ENCODE measurements at regions not wholly inside any gene's neighbourhood (a gene's known extent, or its start where the extent isn't known, plus 50 kb on each side); places are given as distances from the start of the nearest gene placed in this dataset.

- H3K4me3 ChIP-seq: no peak overlapping the region
- H3K4me1 ChIP-seq: no peaks in the 10 kb centered on the region
- no peaks in the 10 kb centered on the region for H3K9me3 ChIP-seq
- 60% methylated on average over 3 of the region's 3 CpGs for WGBS
- H3K27ac ChIP-seq: no peak overlapping the region
- no peak for DNase-seq (ENCODE audit: low spot score in 2 of 2)
- H3K36me3 ChIP-seq: no peaks in the 10 kb centered on the region
- TF ChIP-seq POLR2AphosphoS5 (IDR thresholded peaks at IDR 0.05) (no peak), EP300 (IDR thresholded peaks at IDR 0.05) (no peak), CTCF (IDR thresholded peaks at IDR 0.05) (no peak), POLR2A (IDR thresholded peaks at IDR 0.05) (no peak)
- no peaks in the 10 kb centered on the region for H3K27me3 ChIP-seq
Measured at GRCh38 chr13:62850331-62850730, 1434.7 kb upstream of the PCDH20 start.

- H3K9me3 ChIP-seq: no peaks in the 10 kb centered on the region
- TF ChIP-seq CTCF (IDR thresholded peaks at IDR 0.05) (no peak), POLR2AphosphoS5 (IDR thresholded peaks at IDR 0.05) (no peak), EP300 (IDR thresholded peaks at IDR 0.05) (no peak), POLR2A (IDR thresholded peaks at IDR 0.05) (no peak)
- 79% methylated on average over 1 of the region's 1 CpG for WGBS
- no peak overlapping the region for H3K27ac ChIP-seq
- no peaks in the 10 kb centered on the region for H3K4me1 ChIP-seq
- H3K36me3 ChIP-seq: no peaks in the 10 kb centered on the region
- H3K27me3 ChIP-seq: no peaks in the 10 kb centered on the region
- no peak overlapping the region for H3K4me3 ChIP-seq
- DNase-seq (ENCODE audit: low spot score in 2 of 2): no peak
Measured at GRCh38 chr13:62847520-62847919, 1431.9 kb upstream of the PCDH20 start.

- TF ChIP-seq CTCF (IDR thresholded peaks at IDR 0.05) (no peak), POLR2AphosphoS5 (IDR thresholded peaks at IDR 0.05) (no peak), EP300 (IDR thresholded peaks at IDR 0.05) (no peak), POLR2A (IDR thresholded peaks at IDR 0.05) (no peak)
- WGBS: 88% methylated on average over 2 of the region's 2 CpGs
- no peak for DNase-seq (ENCODE audit: low spot score in 2 of 2)
Measured at GRCh38 chr13:62846302-62846701, 1430.7 kb upstream of the PCDH20 start.

GRCh38 chr13:62839338-62839737, 1423.7 kb upstream of the PCDH20 start:
- no peak overlapping the region for H3K4me3 ChIP-seq
- no peak for DNase-seq (ENCODE audit: low spot score in 2 of 2)
- H3K4me1 ChIP-seq: no peaks in the 10 kb centered on the region
- WGBS: 81% methylated on average over 1 of the region's 1 CpG
- no peak overlapping the region for H3K27ac ChIP-seq
- no peaks in the 10 kb centered on the region for H3K27me3 ChIP-seq
- TF ChIP-seq POLR2A (IDR thresholded peaks at IDR 0.05) (no peak), EP300 (IDR thresholded peaks at IDR 0.05) (no peak), POLR2AphosphoS5 (IDR thresholded peaks at IDR 0.05) (no peak), CTCF (IDR thresholded peaks at IDR 0.05) (no peak)
- H3K9me3 ChIP-seq: no peaks in the 10 kb centered on the region
- H3K36me3 ChIP-seq: no peaks in the 10 kb centered on the region

More at GRCh38 chr13:62846302-62846701, 1430.7 kb upstream of the PCDH20 start:
- H3K9me3 ChIP-seq: no peaks in the 10 kb centered on the region
- H3K4me3 ChIP-seq: no peak overlapping the region
- H3K27me3 ChIP-seq: no peaks in the 10 kb centered on the region
- no peaks in the 10 kb centered on the region for H3K4me1 ChIP-seq
- H3K27ac ChIP-seq: no peak overlapping the region
- no peaks in the 10 kb centered on the region for H3K36me3 ChIP-seq

GRCh38 chr13:62838929-62839328, 1423.3 kb upstream of the PCDH20 start:
- TF ChIP-seq POLR2AphosphoS5 (IDR thresholded peaks at IDR 0.05): no peak
- TF ChIP-seq EP300 (IDR thresholded peaks at IDR 0.05): no peak
- no peak for TF ChIP-seq CTCF (IDR thresholded peaks at IDR 0.05)
- no peak for TF ChIP-seq POLR2A (IDR thresholded peaks at IDR 0.05)

More at GRCh38 chr13:62838929-62839328, 1423.3 kb upstream of the PCDH20 start:
- no peak for DNase-seq (ENCODE audit: low spot score in 2 of 2)
- Histone ChIP-seq H3K36me3 (no peaks in the 10 kb centered on the region), H3K4me3 (no peak overlapping the region), H3K9me3 (no peaks in the 10 kb centered on the region), H3K27me3 (no peaks in the 10 kb centered on the region), H3K4me1 (no peaks in the 10 kb centered on the region), H3K27ac (no peak overlapping the region)

Measured in suprapubic skin (tissue), 4 donors.